IPS-18c (cell line): ENCODE measurements at regions not wholly inside any gene's neighbourhood (a gene's known extent, or its start where the extent isn't known, plus 50 kb on each side); places are given as distances from the start of the nearest gene placed in this dataset.

Source experiments
- H3K4me3 ChIP-seq: 2 replicates; pipeline ENCODE4 v1.7.0; 2013; ENCODE audit warnings: low read depth, mild to moderate bottlenecking, low read length, moderate library complexity; ENCODE audit not compliant: insufficient read depth
- H3K9me3 ChIP-seq: one replicate; pipeline ENCODE4 v1.6.1; 2013; ENCODE audit warnings: mild to moderate bottlenecking, low read length, moderate library complexity; ENCODE audit not compliant: control insufficient read depth, insufficient read depth

- no peaks in the 10 kb centered on the region for H3K9me3 ChIP-seq
- no peak overlapping the region for H3K4me3 ChIP-seq
Observed at GRCh38 chr7:52079726-52080125, 763.1 kb upstream of the COBL start.

GRCh38 chr7:52077571-52077970 lies 761.0 kb upstream of the COBL start:
- Histone ChIP-seq H3K9me3 (no peaks in the 10 kb centered on the region), H3K4me3 (no peak overlapping the region)

- no peak overlapping the region for H3K4me3 ChIP-seq
- H3K9me3 ChIP-seq = no peaks in the 10 kb centered on the region
Observed at GRCh38 chr7:52074912-52075311, 758.3 kb upstream of the COBL start.

- H3K9me3 ChIP-seq = no peaks in the 10 kb centered on the region
- H3K4me3 ChIP-seq = no peak overlapping the region
Observed at GRCh38 chr7:52074071-52074470, 757.5 kb upstream of the COBL start.

GRCh38 chr7:52071744-52072143 lies 755.1 kb upstream of the COBL start:
- Histone ChIP-seq H3K4me3 (no peak overlapping the region), H3K9me3 (no peaks in the 10 kb centered on the region)

GRCh38 chr7:52064493-52064892 lies 747.9 kb upstream of the COBL start:
- Histone ChIP-seq H3K4me3 (no peak overlapping the region), H3K9me3 (no peaks in the 10 kb centered on the region)

GRCh38 chr7:52061666-52062065 lies 745.1 kb upstream of the COBL start:
- Histone ChIP-seq H3K9me3 (no peaks in the 10 kb centered on the region), H3K4me3 (no peak overlapping the region)

GRCh38 chr7:52053525-52053924 lies 736.9 kb upstream of the COBL start:
- H3K9me3 ChIP-seq = no peaks in the 10 kb centered on the region
- H3K4me3 ChIP-seq = no peak overlapping the region

- no peak overlapping the region for H3K4me3 ChIP-seq
- no peaks in the 10 kb centered on the region for H3K9me3 ChIP-seq
Observed at GRCh38 chr7:52030722-52031121, 714.1 kb upstream of the COBL start.

GRCh38 chr7:52026140-52026539 lies 709.5 kb upstream of the COBL start:
- Histone ChIP-seq H3K9me3 (no peaks in the 10 kb centered on the region), H3K4me3 (no peak overlapping the region)

- H3K4me3 ChIP-seq = no peak overlapping the region
Observed at GRCh38 chr7:52021343-52021742, 704.7 kb upstream of the COBL start.

GRCh38 chr7:52018680-52019054 lies 702.1 kb upstream of the COBL start:
- Histone ChIP-seq H3K4me3 (no peak overlapping the region), H3K9me3 (no peaks in the 10 kb centered on the region)

More at GRCh38 chr7:52021343-52021742, 704.7 kb upstream of the COBL start:
- H3K9me3 ChIP-seq = no peaks in the 10 kb centered on the region

GRCh38 chr7:52017802-52018679 lies 701.4 kb upstream of the COBL start:
- no peaks in the 10 kb centered on the region for H3K9me3 ChIP-seq
- H3K4me3 ChIP-seq = no peak overlapping the region

- no peak overlapping the region for H3K4me3 ChIP-seq
- H3K9me3 ChIP-seq = no peaks in the 10 kb centered on the region
Observed at GRCh38 chr7:52009181-52009580, 692.6 kb upstream of the COBL start.

GRCh38 chr7:52006674-52007073 lies 690.1 kb upstream of the COBL start:
- Histone ChIP-seq H3K9me3 (no peaks in the 10 kb centered on the region), H3K4me3 (no peak overlapping the region)

GRCh38 chr7:52005613-52006012 lies 689.0 kb upstream of the COBL start:
- Histone ChIP-seq H3K9me3 (no peaks in the 10 kb centered on the region), H3K4me3 (no peak overlapping the region)

GRCh38 chr7:51995596-51996179 lies 679.1 kb upstream of the COBL start:
- Histone ChIP-seq H3K4me3 (no peak overlapping the region), H3K9me3 (no peaks in the 10 kb centered on the region)

GRCh38 chr7:51982653-51983052 lies 666.0 kb upstream of the COBL start:
- H3K9me3 ChIP-seq = no peaks in the 10 kb centered on the region
- H3K4me3 ChIP-seq = no peak overlapping the region
